ENCODE measurements at regions not wholly inside any gene's neighbourhood (a gene's known extent, or its start where the extent isn't known, plus 50 kb on each side); places are given as distances from the start of the nearest gene placed in this dataset.

DNA sequence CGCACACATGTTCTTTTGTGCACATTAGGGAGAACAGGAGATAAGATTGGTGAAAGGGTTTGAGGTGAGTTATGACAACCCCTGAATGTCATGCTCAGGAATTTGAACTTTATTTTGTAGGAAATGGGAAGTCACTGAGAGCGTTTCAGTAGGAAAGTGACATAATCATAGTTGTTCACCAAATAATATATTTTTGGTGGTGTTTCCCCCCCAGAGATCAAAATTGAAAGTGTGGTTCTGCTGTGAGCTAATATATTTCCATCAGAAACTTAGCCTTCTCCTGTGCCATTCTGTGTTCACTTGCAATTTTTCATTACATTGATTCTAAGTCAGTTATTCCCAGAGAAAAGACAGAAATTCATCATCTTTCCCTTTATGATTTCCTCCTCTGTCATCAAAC is 64.1 kb upstream of the RCN1 start:
- TF ChIP-seq KDM4A (IDR thresholded peaks at IDR 0.05; ENCODE audit: low read depth, low read length, severe bottlenecking) (no peak), NRF1 (IDR thresholded peaks at IDR 0.05; ENCODE audit: low read depth, low read length) (no peak), POLR2AphosphoS5 (IDR thresholded peaks at IDR 0.05; ENCODE audit: low read depth, low read length) (no peak)

Data from H1 (cell line).